ENCODE measurements at regions not wholly inside any gene's neighbourhood (a gene's known extent, or its start where the extent isn't known, plus 50 kb on each side); places are given as distances from the start of the nearest gene placed in this dataset.

DNA sequence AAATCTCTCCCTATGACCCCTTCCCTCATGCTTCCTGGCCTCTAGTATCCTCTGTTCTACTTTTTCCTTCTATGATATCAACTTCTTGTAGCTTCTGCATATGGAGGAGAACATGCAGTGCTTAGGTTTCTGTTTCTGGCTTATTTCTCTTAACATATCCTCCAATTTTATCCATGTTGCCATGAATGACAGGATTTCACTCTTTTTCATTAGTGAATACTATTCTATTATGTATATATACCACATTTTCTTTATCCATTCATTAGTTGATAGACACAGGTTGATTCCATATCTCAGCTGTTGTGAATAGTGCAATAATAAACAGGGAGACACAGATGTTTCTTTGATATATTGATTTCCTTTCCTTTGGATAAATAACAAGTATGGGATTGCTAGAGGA lies 123.3 kb upstream of the SESN3 start:
- TF ChIP-seq, protein P1, sequence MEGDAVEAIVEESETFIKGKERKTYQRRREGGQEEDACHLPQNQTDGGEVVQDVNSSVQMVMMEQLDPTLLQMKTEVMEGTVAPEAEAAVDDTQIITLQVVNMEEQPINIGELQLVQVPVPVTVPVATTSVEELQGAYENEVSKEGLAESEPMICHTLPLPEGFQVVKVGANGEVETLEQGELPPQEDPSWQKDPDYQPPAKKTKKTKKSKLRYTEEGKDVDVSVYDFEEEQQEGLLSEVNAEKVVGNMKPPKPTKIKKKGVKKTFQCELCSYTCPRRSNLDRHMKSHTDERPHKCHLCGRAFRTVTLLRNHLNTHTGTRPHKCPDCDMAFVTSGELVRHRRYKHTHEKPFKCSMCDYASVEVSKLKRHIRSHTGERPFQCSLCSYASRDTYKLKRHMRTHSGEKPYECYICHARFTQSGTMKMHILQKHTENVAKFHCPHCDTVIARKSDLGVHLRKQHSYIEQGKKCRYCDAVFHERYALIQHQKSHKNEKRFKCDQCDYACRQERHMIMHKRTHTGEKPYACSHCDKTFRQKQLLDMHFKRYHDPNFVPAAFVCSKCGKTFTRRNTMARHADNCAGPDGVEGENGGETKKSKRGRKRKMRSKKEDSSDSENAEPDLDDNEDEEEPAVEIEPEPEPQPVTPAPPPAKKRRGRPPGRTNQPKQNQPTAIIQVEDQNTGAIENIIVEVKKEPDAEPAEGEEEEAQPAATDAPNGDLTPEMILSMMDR (IDR thresholded peaks at IDR 0.05) = no peak
- no peak for TF ChIP-seq EZH2 (IDR thresholded peaks at IDR 0.05; ENCODE audit: borderline replicate concordance, insufficient read depth, low read depth, low read length, poor library complexity, severe bottlenecking)

Measured in B cell (primary cell).